ENCODE measurements at regions not wholly inside any gene's neighbourhood (a gene's known extent, or its start where the extent isn't known, plus 50 kb on each side); places are given as distances from the start of the nearest gene placed in this dataset.
A peak's percentile ranks its signal among the peaks of the same experiment; 100 is the strongest.
"Not testable (repeated sequence)": the region's sequence is repeated elsewhere in the genome, so short reads cannot be mapped to it uniquely, and the experiment has no call there.

- DNase-seq (ENCODE audit: low read depth): no peak
Measured at GRCh38 chr21:35573472-35574374, 486.6 kb downstream of the SETD4 start.

DNA sequence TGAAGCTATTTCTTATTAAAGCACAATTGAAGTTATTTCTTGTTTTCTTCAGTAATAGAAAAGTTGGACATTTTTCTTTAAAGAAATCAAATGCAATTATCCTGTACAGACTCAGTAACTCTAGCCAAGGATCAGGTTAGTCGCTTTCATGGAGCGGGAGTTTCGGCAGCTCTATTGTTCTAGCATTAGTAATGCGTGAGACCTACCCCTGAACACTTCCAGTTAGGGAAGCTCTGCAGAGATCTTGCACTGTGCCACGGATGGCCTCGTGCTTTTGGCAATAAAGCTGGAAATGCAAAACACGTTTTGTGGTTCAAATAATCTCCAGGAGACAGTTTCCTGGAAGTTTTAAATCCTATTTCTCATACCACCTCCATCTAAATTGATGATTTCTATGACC is 488.4 kb downstream of the SETD4 start:
- DNase-seq (ENCODE audit: low read depth): no peak

- no peak for DNase-seq (ENCODE audit: low read depth)
Measured at GRCh38 chr21:35568643-35569042, 491.7 kb downstream of the SETD4 start.

DNA sequence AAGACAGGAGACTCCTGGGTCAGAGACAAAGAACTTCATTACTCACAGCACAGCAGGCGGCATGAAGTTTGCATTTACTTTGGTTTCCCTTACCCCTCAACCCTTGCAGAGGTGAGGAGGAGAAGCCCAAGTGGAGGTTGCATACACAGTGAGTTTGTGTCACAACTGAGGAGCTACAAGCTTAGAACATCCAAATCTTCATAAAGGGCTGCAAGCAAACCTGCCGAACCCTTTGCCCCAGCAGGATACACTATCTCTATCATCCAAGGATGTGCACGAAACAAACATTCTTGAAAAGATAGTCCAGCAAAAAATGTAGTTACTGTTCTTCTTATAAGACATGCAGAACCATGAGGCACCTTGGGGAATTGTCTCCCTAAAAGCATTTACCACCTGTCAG is 493.5 kb downstream of the SETD4 start:
- DNase-seq (ENCODE audit: low read depth): no peak

DNA sequence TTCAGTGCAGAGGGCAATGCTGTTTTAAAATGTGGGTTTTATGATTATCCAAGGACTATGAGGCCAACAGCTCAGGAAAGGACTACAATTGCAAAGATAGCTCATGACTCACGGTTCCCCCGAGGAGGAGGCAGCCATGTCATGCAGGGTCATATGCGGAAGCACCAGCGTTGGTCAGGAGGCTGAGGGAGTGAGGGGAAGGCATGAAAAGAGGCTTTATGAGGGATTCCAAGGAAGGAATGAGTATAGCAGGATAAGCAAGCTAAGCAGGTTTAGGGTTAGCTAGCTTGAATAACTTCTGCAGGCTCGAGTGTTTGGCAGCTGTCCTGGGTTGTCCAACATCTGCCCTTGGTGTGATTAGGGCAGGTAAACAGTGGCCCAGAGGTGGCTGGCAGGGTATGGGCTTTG is 495.1 kb downstream of the SETD4 start:
- DNase-seq (ENCODE audit: low read depth): peak; percentile 87

DNA sequence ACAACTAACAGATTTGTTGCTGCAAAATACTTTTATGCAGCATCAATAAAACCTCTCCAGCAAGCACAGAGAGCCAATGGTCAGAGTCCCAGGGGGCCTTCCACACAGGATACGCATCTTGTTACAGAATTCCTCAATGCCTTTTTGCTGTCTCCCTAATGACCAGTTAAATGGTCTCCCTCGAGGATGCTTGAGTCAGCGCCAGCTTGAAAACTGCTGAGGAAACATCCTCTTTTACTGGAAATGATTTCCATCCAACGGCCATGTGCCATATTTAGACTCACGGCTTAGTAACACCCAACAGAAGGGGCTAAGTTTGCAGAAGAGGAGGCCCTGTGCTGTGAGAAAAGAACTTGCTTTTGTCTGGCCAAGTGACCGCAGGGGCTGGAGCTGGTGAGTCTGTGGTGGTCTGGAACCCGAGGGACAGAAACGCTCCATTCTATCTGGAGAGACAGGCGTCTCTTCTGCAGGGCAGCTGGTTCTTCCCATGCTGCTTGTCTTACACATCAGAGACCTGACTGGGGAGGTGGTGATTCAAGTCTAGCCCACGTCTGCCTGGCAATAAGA is 496.4 kb downstream of the SETD4 start:
- DNase-seq (ENCODE audit: low read depth): no peak

DNA sequence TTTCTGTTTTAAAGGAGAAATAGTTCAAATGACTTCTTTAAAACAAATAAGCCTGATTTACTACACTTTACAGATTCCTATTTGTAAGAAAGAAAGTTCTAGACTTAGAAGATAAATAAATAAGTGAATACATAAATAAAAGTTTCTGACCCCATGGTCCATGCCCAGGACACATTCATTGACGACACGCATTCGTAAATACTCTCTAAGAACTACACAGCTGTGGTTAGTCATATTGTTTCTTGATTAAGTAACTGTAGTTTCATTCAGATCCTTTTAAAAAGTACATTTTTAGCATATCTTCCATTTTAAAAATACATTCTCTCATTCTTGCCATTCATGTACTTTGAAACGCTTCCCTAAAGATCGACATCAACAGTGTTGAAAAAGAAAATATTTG is 497.4 kb downstream of the SETD4 start:
- no peak for DNase-seq (ENCODE audit: low read depth)

DNA sequence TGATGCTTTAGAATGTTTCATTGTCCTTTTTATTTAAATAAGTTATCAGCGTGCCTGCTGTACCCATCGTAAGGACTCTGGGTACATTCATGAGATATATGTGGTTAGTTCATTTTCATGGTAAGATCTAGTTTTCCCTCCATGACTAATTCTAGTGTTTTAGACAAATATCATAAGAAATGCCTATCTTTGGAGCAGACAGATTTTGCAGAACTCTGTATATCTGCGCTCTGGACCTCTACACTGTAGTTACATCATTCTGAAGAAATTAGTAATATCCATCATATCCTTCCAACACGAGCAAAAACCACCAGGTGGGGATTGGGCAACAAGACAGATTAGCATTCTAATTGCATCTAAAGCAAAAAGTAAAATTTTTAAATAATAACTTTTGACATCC is 499.2 kb downstream of the SETD4 start:
- no peak for DNase-seq (ENCODE audit: low read depth)

DNA sequence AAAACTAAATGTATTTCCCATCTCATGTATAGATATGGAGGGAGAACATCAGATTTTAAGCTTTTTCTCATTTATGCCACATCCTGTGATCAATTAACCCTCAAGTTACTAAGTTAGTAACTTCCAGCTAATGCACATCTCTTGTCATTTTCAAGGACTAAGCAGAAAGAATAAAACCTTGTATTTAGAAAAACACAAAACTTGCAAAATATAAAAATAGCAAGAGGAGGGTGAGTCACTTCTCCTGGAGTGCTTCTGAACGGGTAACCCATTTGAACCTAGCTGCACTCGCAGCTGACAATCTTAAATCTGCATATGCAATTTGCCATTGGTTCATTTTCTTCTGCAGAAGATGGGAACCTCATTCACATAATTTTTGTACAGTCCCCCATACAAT is 500.5 kb downstream of the SETD4 start:
- peak; percentile 30 for DNase-seq (ENCODE audit: low read depth)

DNA sequence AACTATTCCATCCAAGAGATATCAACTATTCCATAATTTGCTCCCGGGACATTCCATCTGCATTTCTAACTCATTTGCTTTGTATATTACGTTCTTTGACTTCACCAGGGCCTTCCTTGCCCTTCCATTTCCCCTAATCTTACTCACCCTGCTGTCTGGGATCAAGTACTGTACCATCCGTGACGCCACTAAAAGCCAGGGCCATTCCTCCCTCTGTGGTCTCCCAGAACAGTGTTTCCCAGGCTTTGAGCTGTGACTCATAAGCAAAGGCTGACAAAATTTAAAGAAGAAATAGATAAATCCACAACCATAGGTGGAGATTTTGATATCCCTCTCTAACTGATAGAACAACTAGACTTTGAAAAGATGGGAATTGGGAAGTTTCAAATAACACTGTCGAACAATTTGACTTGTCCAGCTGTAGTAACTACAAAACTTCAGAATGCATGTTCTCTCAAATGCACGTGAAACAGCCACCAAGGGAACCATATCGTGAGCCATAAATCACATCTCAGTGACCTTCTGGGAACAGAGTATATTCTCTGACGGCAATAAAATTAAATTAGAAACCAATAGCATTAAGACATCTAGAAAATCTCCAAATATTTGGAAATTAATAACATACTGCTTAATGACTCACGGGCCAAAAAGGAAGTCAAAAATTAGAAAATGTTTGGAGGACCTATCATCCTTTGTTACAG is 501.0 kb downstream of the SETD4 start:
- DNase-seq (ENCODE audit: low read depth): peak; percentile 93

DNA sequence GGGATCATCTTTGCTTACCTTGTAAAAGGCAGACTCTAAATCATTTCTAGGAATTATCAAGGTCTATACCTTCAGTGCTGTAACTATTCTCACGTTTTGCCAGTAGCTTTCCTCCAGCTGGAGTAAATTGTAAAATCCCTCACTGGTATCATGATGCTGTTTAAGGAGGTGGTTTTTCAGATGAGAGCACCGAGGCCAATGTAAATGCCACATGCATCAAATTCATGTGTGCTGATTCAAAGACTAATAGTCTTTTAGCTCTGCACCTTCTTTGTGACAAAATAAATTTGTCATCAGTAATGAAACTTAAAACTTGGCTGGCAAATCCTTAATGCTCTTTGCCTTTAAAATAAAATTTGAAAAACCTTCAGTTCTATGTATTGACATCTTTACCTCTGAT is 503.8 kb downstream of the SETD4 start:
- no peak for DNase-seq (ENCODE audit: low read depth)

DNA sequence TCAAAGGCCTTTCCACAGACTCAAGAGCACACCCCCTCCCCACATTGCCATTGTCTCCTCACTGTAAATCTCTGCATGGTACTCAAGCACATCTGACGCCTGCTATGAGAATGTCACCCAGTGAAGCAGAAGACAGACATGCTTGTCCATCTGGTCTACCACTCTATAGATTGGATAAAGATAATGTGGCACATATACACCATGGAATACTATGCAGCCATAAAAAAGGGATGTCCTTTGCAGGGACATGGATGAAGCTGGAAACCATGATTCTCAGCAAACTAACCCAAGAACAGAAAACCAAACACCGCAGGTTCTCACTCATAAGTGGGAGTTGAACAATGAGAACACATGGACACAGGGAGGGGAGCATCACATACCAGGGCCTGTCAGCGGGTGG is 503.4 kb upstream of the RUNX1 start:
- not testable (repeated sequence) for DNase-seq (ENCODE audit: low read depth)

DNA sequence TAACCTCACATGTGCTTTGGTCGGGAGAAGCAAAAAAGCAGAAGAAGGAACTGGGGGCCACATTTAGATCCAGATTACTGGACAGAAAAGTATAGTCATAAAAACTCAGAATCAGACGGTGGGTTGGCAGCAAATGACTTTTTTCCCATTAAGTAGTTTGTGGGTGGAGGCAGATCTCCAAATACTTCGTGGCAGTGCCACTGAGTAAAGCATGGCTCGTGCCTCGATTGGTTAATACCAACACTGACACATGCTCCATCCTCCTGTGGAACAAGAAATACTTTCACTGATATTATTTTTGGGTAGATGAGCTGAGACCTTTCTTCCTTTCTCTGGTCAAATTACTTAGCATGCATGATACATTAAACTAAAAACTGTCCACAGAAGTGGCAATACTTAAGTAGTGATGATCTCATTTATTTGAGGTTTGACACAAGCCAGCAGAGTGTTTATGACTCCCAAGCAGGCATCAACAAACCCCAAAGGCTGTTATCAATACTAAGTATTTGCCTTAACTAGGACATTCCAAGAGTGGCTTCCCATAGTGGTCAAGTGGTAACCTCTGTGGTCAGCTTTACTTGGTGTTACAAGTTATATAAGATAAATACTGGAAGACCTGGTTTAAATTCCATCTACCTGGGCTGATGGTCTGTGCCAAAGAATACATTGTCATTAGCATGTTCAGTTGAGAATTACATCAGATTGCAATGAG is 500.0 kb upstream of the RUNX1 start:
- DNase-seq (ENCODE audit: low read depth): no peak

- no peak for DNase-seq (ENCODE audit: low read depth)
Measured at GRCh38 chr21:35547946-35548774, 499.1 kb upstream of the RUNX1 start.

- DNase-seq (ENCODE audit: low read depth): no peak
Measured at GRCh38 chr21:35543746-35544145, 494.6 kb upstream of the RUNX1 start.

DNA sequence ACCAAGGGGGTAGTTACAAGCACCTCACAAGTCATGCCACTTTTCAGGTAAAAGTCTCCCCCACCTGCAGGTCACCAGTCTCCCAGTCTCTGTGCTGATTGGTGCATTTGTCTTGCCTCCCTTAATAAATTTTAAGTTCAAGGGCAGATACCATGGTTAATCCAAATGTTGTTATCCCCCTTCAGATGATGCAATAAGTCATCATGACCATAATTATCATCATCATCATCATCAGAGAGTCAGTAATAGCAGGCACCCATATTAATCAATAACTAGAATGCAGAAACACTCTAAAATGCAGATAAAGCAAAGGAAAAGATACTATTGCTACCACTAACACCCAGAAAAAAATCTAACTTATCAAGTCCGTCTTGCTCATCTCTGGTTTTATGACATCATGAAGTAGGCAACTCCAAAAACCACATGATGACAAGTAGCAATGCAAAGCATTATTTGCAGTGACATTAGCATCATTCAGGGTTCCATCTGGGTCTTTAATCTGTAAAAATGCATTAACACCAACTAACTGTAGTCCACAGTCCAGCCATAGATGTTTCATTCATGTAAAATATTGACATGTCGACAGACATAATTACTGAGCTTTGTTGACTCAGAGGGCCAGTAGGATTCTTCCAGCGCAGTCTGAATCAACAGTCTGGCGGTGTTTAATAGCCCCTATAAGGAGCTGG is 492.0 kb upstream of the RUNX1 start:
- no peak for DNase-seq (ENCODE audit: low read depth)

GRCh38 chr21:35538386-35538785 is 489.3 kb upstream of the RUNX1 start:
- no peak for DNase-seq (ENCODE audit: low read depth)

DNA sequence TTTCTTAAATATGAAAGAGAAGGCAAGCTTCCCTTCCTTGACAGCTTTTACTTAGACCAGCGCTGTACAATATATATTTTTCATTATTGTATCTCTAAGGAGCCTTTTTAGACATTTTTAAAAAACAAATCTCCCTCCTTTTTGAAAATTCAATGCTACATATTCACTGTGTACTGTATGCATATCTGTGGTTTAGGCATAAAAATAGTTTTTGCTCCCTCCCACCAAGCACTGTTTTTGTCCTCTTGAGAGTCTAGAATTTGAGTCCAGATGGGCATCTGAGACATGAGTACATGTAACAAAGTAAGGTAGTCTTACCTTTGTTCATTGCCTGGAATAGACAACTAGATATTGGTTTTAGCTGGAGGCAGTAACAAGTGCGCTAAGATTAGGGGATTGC is 488.5 kb upstream of the RUNX1 start:
- DNase-seq (ENCODE audit: low read depth): no peak

GRCh38 chr21:35533893-35534292 is 484.8 kb upstream of the RUNX1 start:
- no peak for DNase-seq (ENCODE audit: low read depth)

- DNase-seq (ENCODE audit: low read depth): no peak
Measured at GRCh38 chr21:35530766-35531165, 481.7 kb upstream of the RUNX1 start.

All from HT1080 (cell line).